Liver (tissue), 8 donors: ENCODE measurements at regions not wholly inside any gene's neighbourhood (a gene's known extent, or its start where the extent isn't known, plus 50 kb on each side); places are given as distances from the start of the nearest gene placed in this dataset.

ENCODE experiments used
- DNase-seq: peaks from one replicate; pipeline ENCODE4 v3.0.0-alpha.2; 2017; ENCODE audit warnings: low spot score
- H3K27ac ChIP-seq, 2 donors: one replicate each; pipeline ENCODE4 v1.7.0; 2013; ENCODE audit warnings: inconsistent platforms in 2 of 2, low read length in 2 of 2, control low read depth in 1 of 2, low read depth in 1 of 2, mild to moderate bottlenecking in 1 of 2
- H3K27me3 ChIP-seq, 4 donors: one replicate each; pipeline versions ENCODE4 v1.6.1 to v1.7.0; 2013; ENCODE audit warnings: low read length in 3 of 4, inconsistent platforms in 1 of 4, mild to moderate bottlenecking in 1 of 4, moderate library complexity in 1 of 4; ENCODE audit not compliant: control insufficient read depth in 4 of 4, insufficient read depth in 4 of 4
- H3K36me3 ChIP-seq, 4 donors: one replicate each; pipeline versions ENCODE4 v1.6.1 to v1.7.0; 2013; ENCODE audit warnings: low read length in 3 of 4, mild to moderate bottlenecking in 3 of 4, low read depth in 1 of 4, moderate library complexity in 1 of 4; ENCODE audit not compliant: control insufficient read depth in 4 of 4, insufficient read depth in 3 of 4
- H3K4me1 ChIP-seq, 4 donors: one replicate each; pipeline versions ENCODE4 v1.6.1 to v1.7.0; 2013; ENCODE audit warnings: low read length in 3 of 4, mild to moderate bottlenecking in 3 of 4, moderate library complexity in 1 of 4; ENCODE audit not compliant: control insufficient read depth in 4 of 4, insufficient read depth in 4 of 4
- H3K4me3 ChIP-seq, 3 donors: one replicate each; pipeline versions ENCODE4 v1.6.1 to v1.7.0; 2013; ENCODE audit warnings: low read length in 3 of 3, control low read depth in 1 of 3, low read depth in 1 of 3, mild to moderate bottlenecking in 1 of 3
- H3K9ac ChIP-seq, 2 donors: one replicate each; pipeline ENCODE4 v1.7.0; 2013; ENCODE audit warnings: low read length in 2 of 2, mild to moderate bottlenecking in 2 of 2, moderate library complexity in 2 of 2, control low read depth in 1 of 2, low read depth in 1 of 2
- H3K9me3 ChIP-seq, 4 donors: one replicate each; pipeline versions ENCODE4 v1.6.1 to v1.7.0; 2013; ENCODE audit warnings: low read length in 3 of 4; ENCODE audit not compliant: control insufficient read depth in 4 of 4
- FOXA1 ChIP-seq: IDR thresholded peaks from 2 replicates; pipeline ENCODE4 v1.6.1; 2016; ENCODE audit warnings: antibody characterized with exemption
- FOXA2 ChIP-seq: IDR thresholded peaks from 2 replicates; pipeline ENCODE4 v1.6.1; 2016; ENCODE audit warnings: antibody characterized with exemption
- GABPA ChIP-seq, 2 donors: IDR thresholded peaks in 1 of 2; conservative IDR thresholded peaks in 1 of 2; 2 replicates each; pipeline ENCODE4 v1.6.1; 2016; ENCODE audit warnings: antibody characterized with exemption in 2 of 2, mild to moderate bottlenecking in 1 of 2, moderate library complexity in 1 of 2
- HNF4G ChIP-seq: IDR thresholded peaks from 2 replicates; pipeline ENCODE4 v1.6.1; 2016; ENCODE audit warnings: antibody characterized with exemption
- JUND ChIP-seq, 2 donors: IDR thresholded peaks; 2 replicates each; pipeline ENCODE4 v1.6.1; 2016; ENCODE audit warnings: antibody characterized with exemption in 2 of 2
- NR2F2 ChIP-seq: IDR thresholded peaks from 2 replicates; pipeline ENCODE4 v1.6.1; 2016; ENCODE audit warnings: antibody characterized with exemption
- RAD21 ChIP-seq, 2 donors: IDR thresholded peaks; 2 replicates each; pipeline ENCODE4 v1.6.1; 2016; ENCODE audit warnings: antibody characterized with exemption in 2 of 2, mild to moderate bottlenecking in 2 of 2
- RXRA ChIP-seq, 2 donors: IDR thresholded peaks; 2 replicates each; pipeline ENCODE4 v1.6.1; 2017 to 2018; ENCODE audit warnings: antibody characterized with exemption in 2 of 2, mild to moderate bottlenecking in 1 of 2
- TAF1 ChIP-seq: conservative IDR thresholded peaks from 2 replicates; pipeline ENCODE4 v1.6.1; 2016; ENCODE audit warnings: antibody characterized with exemption, mild to moderate bottlenecking
- YY1 ChIP-seq: IDR thresholded peaks from 2 replicates; pipeline ENCODE4 v1.6.1; 2016; ENCODE audit warnings: antibody characterized with exemption, mild to moderate bottlenecking
- WGBS: extraction: QIAGEN DNeasy Blood & Tissue Kit; methylation state at CpG from one replicate; pipeline ENCODE4 v1.1.7; 2013; 5-methylcytosine and 5-hydroxymethylcytosine counted together
- TF ChIP-seq, protein P1 (sequence below): IDR thresholded peaks from 2 replicates; pipeline ENCODE4 v1.6.1; 2016; ENCODE audit warnings: antibody characterized with exemption
- TF ChIP-seq, protein P2 (sequence below): fragments of 150-350 bp; IDR thresholded peaks from 2 replicates; pipeline ENCODE4 v1.5.1; 2017; ENCODE audit warnings: improper control_type of control experiment, low read depth, low read length; ENCODE audit not compliant: missing input control
- TF ChIP-seq, protein P3 (sequence below): IDR thresholded peaks from 2 replicates; pipeline ENCODE4 v1.6.1; 2016; ENCODE audit warnings: antibody characterized with exemption
- TF ChIP-seq, protein P4 (sequence below): IDR thresholded peaks from 2 replicates; pipeline ENCODE4 v1.6.1; 2016; ENCODE audit warnings: antibody characterized with exemption
- TF ChIP-seq, protein P5 (sequence below): IDR thresholded peaks from 2 replicates; pipeline ENCODE4 v1.6.1; 2016; ENCODE audit warnings: antibody characterized with exemption, mild to moderate bottlenecking
- donor health status: healthy.
- donor health status: healthy.
- donor health status: healthy.
- donor health status: healthy.
- donor health status: healthy.

DNA sequence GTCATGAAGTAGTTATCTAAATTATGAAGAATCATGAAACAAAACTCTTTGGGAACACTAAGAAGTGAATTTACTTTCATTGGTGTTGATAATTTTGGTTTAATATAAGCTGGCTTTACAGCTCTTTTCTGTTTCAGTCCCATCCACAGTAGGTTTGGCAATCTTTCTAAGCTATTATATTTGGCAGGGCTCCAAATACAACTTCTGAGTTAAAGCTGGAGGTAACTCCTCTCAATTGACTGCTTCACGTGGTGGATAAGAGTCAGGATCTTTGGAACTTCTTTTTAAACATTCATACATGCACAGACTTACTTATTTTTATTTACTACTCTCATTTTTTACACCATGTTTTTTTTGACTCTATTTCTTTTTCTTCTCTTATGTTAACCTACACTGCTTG, 106.5 kb upstream of the EPHA3 start (continued):
- TF ChIP-seq, protein P1, sequence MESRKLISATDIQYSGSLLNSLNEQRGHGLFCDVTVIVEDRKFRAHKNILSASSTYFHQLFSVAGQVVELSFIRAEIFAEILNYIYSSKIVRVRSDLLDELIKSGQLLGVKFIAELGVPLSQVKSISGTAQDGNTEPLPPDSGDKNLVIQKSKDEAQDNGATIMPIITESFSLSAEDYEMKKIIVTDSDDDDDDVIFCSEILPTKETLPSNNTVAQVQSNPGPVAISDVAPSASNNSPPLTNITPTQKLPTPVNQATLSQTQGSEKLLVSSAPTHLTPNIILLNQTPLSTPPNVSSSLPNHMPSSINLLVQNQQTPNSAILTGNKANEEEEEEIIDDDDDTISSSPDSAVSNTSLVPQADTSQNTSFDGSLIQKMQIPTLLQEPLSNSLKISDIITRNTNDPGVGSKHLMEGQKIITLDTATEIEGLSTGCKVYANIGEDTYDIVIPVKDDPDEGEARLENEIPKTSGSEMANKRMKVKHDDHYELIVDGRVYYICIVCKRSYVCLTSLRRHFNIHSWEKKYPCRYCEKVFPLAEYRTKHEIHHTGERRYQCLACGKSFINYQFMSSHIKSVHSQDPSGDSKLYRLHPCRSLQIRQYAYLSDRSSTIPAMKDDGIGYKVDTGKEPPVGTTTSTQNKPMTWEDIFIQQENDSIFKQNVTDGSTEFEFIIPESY = no peak
- TF ChIP-seq JUND (IDR thresholded peaks at IDR 0.05) (no peak), FOXA1 (no peak), HNF4G (no peak), GABPA (IDR thresholded peaks at IDR 0.05 in 1 of 2, conservative IDR thresholded peaks at IDR 0.05 in 1 of 2) (no peak)
- TF ChIP-seq, protein P2, sequence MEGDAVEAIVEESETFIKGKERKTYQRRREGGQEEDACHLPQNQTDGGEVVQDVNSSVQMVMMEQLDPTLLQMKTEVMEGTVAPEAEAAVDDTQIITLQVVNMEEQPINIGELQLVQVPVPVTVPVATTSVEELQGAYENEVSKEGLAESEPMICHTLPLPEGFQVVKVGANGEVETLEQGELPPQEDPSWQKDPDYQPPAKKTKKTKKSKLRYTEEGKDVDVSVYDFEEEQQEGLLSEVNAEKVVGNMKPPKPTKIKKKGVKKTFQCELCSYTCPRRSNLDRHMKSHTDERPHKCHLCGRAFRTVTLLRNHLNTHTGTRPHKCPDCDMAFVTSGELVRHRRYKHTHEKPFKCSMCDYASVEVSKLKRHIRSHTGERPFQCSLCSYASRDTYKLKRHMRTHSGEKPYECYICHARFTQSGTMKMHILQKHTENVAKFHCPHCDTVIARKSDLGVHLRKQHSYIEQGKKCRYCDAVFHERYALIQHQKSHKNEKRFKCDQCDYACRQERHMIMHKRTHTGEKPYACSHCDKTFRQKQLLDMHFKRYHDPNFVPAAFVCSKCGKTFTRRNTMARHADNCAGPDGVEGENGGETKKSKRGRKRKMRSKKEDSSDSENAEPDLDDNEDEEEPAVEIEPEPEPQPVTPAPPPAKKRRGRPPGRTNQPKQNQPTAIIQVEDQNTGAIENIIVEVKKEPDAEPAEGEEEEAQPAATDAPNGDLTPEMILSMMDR = no peak

DNA sequence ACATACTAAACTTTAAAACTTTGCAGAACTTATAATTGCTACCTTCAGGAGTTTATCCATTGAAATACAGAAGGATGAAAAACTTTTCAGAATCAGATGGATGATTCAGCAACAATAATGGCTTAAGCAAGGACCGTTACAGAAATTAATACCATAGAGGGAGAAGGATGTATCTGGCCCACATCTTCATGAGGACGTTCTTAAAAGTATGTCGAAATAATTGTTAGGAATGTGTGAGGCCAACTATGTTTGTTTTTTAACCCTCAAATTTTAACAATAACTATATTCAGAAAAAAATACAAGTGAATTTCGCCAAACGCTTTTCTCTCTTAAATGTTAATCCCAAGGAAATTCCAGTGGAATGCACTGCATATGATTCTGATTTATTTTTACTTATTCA, 105.2 kb upstream of the EPHA3 start:
- H3K9me3 ChIP-seq = no peaks in the 10 kb centered on the region
- H3K9ac ChIP-seq = no peak overlapping the region
- no peak overlapping the region for H3K27ac ChIP-seq
- H3K4me1 ChIP-seq = no peaks in the 10 kb centered on the region
- no peaks in the 10 kb centered on the region for H3K27me3 ChIP-seq
- TF ChIP-seq, protein P3, sequence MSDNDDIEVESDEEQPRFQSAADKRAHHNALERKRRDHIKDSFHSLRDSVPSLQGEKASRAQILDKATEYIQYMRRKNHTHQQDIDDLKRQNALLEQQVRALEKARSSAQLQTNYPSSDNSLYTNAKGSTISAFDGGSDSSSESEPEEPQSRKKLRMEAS = no peak
- TF ChIP-seq, protein P1 = no peak
- TF ChIP-seq FOXA1 (no peak), TAF1 (no peak)
- H3K36me3 ChIP-seq = no peaks in the 10 kb centered on the region
- WGBS = 68% methylated on average over 5 of the region's 5 CpGs
- H3K4me3 ChIP-seq = no peak overlapping the region
- DNase-seq = no peak

DNA sequence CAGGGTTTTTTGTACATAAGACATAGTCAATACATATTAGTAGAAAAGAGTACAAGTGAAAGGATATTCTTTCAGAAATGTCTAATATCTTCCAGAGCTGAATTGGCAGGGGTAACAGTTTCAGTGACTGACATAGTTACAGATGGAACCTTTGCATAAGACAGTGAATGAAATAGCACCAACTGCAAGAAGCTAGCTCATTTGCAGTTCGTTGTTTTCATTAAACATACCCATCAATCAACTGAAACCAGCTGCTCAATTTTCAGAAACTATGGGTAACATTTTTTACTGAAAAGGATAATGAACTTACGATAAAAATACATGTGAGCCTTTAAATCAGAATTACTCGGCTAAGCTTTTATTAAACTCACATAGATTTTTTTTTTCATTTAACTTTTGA, 93.9 kb upstream of the EPHA3 start:
- H3K9me3 ChIP-seq = no peaks in the 10 kb centered on the region
- H3K36me3 ChIP-seq = no peaks in the 10 kb centered on the region
- H3K4me3 ChIP-seq = no peak overlapping the region
- no peak overlapping the region for H3K27ac ChIP-seq
- no peak overlapping the region for H3K9ac ChIP-seq
- 61% methylated on average over 3 of the region's 3 CpGs for WGBS
- no peak for DNase-seq
- H3K4me1 ChIP-seq = no peaks in the 10 kb centered on the region
- no peaks in the 10 kb centered on the region for H3K27me3 ChIP-seq
- TF ChIP-seq FOXA2 (no peak), NR2F2 (no peak), FOXA1 (no peak), RXRA (IDR thresholded peaks at IDR 0.05) (no peak), RAD21 (IDR thresholded peaks at IDR 0.05) (no peak), YY1 (no peak), GABPA (IDR thresholded peaks at IDR 0.05 in 1 of 2, conservative IDR thresholded peaks at IDR 0.05 in 1 of 2) (no peak), JUND (IDR thresholded peaks at IDR 0.05) (no peak), HNF4G (no peak)
- TF ChIP-seq, protein P1 = no peak
- TF ChIP-seq, protein P4, sequence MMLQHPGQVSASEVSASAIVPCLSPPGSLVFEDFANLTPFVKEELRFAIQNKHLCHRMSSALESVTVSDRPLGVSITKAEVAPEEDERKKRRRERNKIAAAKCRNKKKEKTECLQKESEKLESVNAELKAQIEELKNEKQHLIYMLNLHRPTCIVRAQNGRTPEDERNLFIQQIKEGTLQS = no peak
- TF ChIP-seq, protein P2 = no peak
- TF ChIP-seq, protein P5, sequence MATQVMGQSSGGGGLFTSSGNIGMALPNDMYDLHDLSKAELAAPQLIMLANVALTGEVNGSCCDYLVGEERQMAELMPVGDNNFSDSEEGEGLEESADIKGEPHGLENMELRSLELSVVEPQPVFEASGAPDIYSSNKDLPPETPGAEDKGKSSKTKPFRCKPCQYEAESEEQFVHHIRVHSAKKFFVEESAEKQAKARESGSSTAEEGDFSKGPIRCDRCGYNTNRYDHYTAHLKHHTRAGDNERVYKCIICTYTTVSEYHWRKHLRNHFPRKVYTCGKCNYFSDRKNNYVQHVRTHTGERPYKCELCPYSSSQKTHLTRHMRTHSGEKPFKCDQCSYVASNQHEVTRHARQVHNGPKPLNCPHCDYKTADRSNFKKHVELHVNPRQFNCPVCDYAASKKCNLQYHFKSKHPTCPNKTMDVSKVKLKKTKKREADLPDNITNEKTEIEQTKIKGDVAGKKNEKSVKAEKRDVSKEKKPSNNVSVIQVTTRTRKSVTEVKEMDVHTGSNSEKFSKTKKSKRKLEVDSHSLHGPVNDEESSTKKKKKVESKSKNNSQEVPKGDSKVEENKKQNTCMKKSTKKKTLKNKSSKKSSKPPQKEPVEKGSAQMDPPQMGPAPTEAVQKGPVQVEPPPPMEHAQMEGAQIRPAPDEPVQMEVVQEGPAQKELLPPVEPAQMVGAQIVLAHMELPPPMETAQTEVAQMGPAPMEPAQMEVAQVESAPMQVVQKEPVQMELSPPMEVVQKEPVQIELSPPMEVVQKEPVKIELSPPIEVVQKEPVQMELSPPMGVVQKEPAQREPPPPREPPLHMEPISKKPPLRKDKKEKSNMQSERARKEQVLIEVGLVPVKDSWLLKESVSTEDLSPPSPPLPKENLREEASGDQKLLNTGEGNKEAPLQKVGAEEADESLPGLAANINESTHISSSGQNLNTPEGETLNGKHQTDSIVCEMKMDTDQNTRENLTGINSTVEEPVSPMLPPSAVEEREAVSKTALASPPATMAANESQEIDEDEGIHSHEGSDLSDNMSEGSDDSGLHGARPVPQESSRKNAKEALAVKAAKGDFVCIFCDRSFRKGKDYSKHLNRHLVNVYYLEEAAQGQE = no peak
